ENCODE measurements at regions not wholly inside any gene's neighbourhood (a gene's known extent, or its start where the extent isn't known, plus 50 kb on each side); places are given as distances from the start of the nearest gene placed in this dataset.

DNA sequence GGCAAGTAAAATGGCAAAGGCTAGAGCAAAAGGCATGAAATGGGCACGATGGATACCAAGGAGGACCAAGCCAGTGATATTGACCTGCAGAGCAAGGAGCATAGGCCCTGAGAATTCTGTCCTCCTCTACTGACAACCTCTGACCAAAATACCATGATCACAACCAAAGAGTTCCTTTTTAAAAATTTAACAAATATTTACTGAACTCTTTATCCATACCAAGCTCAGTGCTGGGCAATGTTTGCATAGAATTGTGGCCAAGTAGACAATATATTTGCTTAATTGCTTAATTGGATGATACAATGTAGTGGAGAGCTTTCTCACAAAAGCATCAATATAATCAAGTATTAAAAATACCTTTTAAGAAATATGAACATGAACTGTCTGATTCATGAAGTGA lies 265.7 kb downstream of the ICOS start:
- TF ChIP-seq, protein P1, sequence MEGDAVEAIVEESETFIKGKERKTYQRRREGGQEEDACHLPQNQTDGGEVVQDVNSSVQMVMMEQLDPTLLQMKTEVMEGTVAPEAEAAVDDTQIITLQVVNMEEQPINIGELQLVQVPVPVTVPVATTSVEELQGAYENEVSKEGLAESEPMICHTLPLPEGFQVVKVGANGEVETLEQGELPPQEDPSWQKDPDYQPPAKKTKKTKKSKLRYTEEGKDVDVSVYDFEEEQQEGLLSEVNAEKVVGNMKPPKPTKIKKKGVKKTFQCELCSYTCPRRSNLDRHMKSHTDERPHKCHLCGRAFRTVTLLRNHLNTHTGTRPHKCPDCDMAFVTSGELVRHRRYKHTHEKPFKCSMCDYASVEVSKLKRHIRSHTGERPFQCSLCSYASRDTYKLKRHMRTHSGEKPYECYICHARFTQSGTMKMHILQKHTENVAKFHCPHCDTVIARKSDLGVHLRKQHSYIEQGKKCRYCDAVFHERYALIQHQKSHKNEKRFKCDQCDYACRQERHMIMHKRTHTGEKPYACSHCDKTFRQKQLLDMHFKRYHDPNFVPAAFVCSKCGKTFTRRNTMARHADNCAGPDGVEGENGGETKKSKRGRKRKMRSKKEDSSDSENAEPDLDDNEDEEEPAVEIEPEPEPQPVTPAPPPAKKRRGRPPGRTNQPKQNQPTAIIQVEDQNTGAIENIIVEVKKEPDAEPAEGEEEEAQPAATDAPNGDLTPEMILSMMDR (IDR thresholded peaks at IDR 0.05) = no peak
- TF ChIP-seq EP300 (IDR thresholded peaks at IDR 0.05) = no peak
